T-helper 2 cell treated with Interferon-gamma antibody and Interleukin-4, amounts not matched to agents 5 μg/mL and 100 μg/mL, for 36 hours (primary cell): ENCODE measurements at regions not wholly inside any gene's neighbourhood (a gene's known extent, or its start where the extent isn't known, plus 50 kb on each side); places are given as distances from the start of the nearest gene placed in this dataset.
"Not testable (repeated sequence)": the region's sequence is repeated elsewhere in the genome, so short reads cannot be mapped to it uniquely, and the experiment has no call there.

ENCODE experiments used
- DNase-seq: peaks from one replicate; pipeline ENCODE4 v3.0.0; 2021; ENCODE audit warnings: low spot score
- H3K27ac Mint-ChIP-seq: one replicate; pipeline ENCODE4 v1.8.0; 2021; ENCODE audit warnings: mild to moderate bottlenecking, mixed read lengths
- H3K27me3 Mint-ChIP-seq: one replicate; pipeline ENCODE4 v1.8.0; 2021; ENCODE audit warnings: low read depth, mixed read lengths
- H3K36me3 Mint-ChIP-seq: one replicate; pipeline ENCODE4 v1.8.0; 2021; ENCODE audit warnings: low read depth, mixed read lengths
- H3K4me1 Mint-ChIP-seq: one replicate; pipeline ENCODE4 v1.8.0; 2021; ENCODE audit warnings: low read depth, mixed read lengths
- H3K4me3 Mint-ChIP-seq: one replicate; pipeline ENCODE4 v1.8.0; 2022; ENCODE audit warnings: mild to moderate bottlenecking, moderate library complexity, mixed read lengths
- H3K9me3 Mint-ChIP-seq: one replicate; pipeline ENCODE4 v1.8.0; 2021; ENCODE audit warnings: mixed read lengths

GRCh38 chr9:75448281-75448680 is 360.0 kb downstream of the OSTF1 start:
- Mint-ChIP-seq H3K27ac (no peak overlapping the region), H3K36me3 (no peaks in the 10 kb centered on the region), H3K27me3 (no peaks in the 10 kb centered on the region), H3K9me3 (peaks cover 4% of the 10 kb centered on the region), H3K4me1 (peaks cover 2% of the 10 kb centered on the region), H3K4me3 (no peak overlapping the region)
- DNase-seq = no peak

- Mint-ChIP-seq H3K36me3 (no peaks in the 10 kb centered on the region), H3K4me1 (peaks cover 2% of the 10 kb centered on the region), H3K9me3 (peaks cover 4% of the 10 kb centered on the region), H3K4me3 (no peak overlapping the region), H3K27ac (no peak overlapping the region), H3K27me3 (no peaks in the 10 kb centered on the region)
- DNase-seq = no peak
Measured at GRCh38 chr9:75448955-75449354, 360.6 kb downstream of the OSTF1 start.

- no peaks in the 10 kb centered on the region for H3K27me3 Mint-ChIP-seq
- H3K4me3 Mint-ChIP-seq = no peak overlapping the region
- H3K4me1 Mint-ChIP-seq = no peaks in the 10 kb centered on the region
- DNase-seq = no peak
- H3K36me3 Mint-ChIP-seq = no peaks in the 10 kb centered on the region
- no peaks in the 10 kb centered on the region for H3K9me3 Mint-ChIP-seq
- no peak overlapping the region for H3K27ac Mint-ChIP-seq
Measured at GRCh38 chr9:75451045-75451444, 362.7 kb downstream of the OSTF1 start.

GRCh38 chr9:75451505-75451904 is 363.2 kb downstream of the OSTF1 start:
- H3K9me3 Mint-ChIP-seq = no peaks in the 10 kb centered on the region
- no peaks in the 10 kb centered on the region for H3K36me3 Mint-ChIP-seq
- no peaks in the 10 kb centered on the region for H3K27me3 Mint-ChIP-seq
- no peak overlapping the region for H3K4me3 Mint-ChIP-seq
- H3K27ac Mint-ChIP-seq = no peak overlapping the region
- no peaks in the 10 kb centered on the region for H3K4me1 Mint-ChIP-seq
- no peak for DNase-seq

- no peak for DNase-seq
- Mint-ChIP-seq H3K36me3 (no peaks in the 10 kb centered on the region), H3K4me1 (no peaks in the 10 kb centered on the region), H3K27me3 (no peaks in the 10 kb centered on the region), H3K4me3 (no peak overlapping the region), H3K27ac (no peak overlapping the region), H3K9me3 (no peaks in the 10 kb centered on the region)
Measured at GRCh38 chr9:75452512-75452911, 364.2 kb downstream of the OSTF1 start.

- no peaks in the 10 kb centered on the region for H3K4me1 Mint-ChIP-seq
- no peak for DNase-seq
- no peak overlapping the region for H3K4me3 Mint-ChIP-seq
- no peaks in the 10 kb centered on the region for H3K9me3 Mint-ChIP-seq
- no peak overlapping the region for H3K27ac Mint-ChIP-seq
- no peaks in the 10 kb centered on the region for H3K36me3 Mint-ChIP-seq
- no peaks in the 10 kb centered on the region for H3K27me3 Mint-ChIP-seq
Measured at GRCh38 chr9:75454043-75454442, 365.7 kb downstream of the OSTF1 start.

GRCh38 chr9:75454891-75455290 is 366.6 kb downstream of the OSTF1 start:
- Mint-ChIP-seq H3K27ac (no peak overlapping the region), H3K4me3 (no peak overlapping the region), H3K27me3 (no peaks in the 10 kb centered on the region), H3K9me3 (no peaks in the 10 kb centered on the region), H3K36me3 (no peaks in the 10 kb centered on the region), H3K4me1 (no peaks in the 10 kb centered on the region)
- DNase-seq = no peak

- Mint-ChIP-seq H3K27me3 (no peaks in the 10 kb centered on the region), H3K9me3 (no peaks in the 10 kb centered on the region), H3K36me3 (no peaks in the 10 kb centered on the region), H3K4me3 (no peak overlapping the region), H3K27ac (no peak overlapping the region), H3K4me1 (no peaks in the 10 kb centered on the region)
- no peak for DNase-seq
Measured at GRCh38 chr9:75455444-75455921, 367.2 kb downstream of the OSTF1 start.

- H3K27ac Mint-ChIP-seq = no peak overlapping the region
- no peaks in the 10 kb centered on the region for H3K36me3 Mint-ChIP-seq
- no peak for DNase-seq
- no peaks in the 10 kb centered on the region for H3K9me3 Mint-ChIP-seq
- no peak overlapping the region for H3K4me3 Mint-ChIP-seq
- no peaks in the 10 kb centered on the region for H3K27me3 Mint-ChIP-seq
- H3K4me1 Mint-ChIP-seq = no peaks in the 10 kb centered on the region
Measured at GRCh38 chr9:75456698-75457097, 368.4 kb downstream of the OSTF1 start.

- no peak for DNase-seq
- H3K27me3 Mint-ChIP-seq = no peaks in the 10 kb centered on the region
- H3K9me3 Mint-ChIP-seq = no peaks in the 10 kb centered on the region
- no peak overlapping the region for H3K27ac Mint-ChIP-seq
- H3K36me3 Mint-ChIP-seq = no peaks in the 10 kb centered on the region
- H3K4me1 Mint-ChIP-seq = no peaks in the 10 kb centered on the region
- no peak overlapping the region for H3K4me3 Mint-ChIP-seq
Measured at GRCh38 chr9:75457474-75458011, 369.2 kb downstream of the OSTF1 start.

GRCh38 chr9:75459311-75459710 is 371.0 kb downstream of the OSTF1 start:
- not testable (repeated sequence) for H3K4me1 Mint-ChIP-seq, H3K4me3 Mint-ChIP-seq, H3K27ac Mint-ChIP-seq, DNase-seq, H3K27me3 Mint-ChIP-seq, H3K9me3 Mint-ChIP-seq, H3K36me3 Mint-ChIP-seq

GRCh38 chr9:75461183-75461582 is 372.9 kb downstream of the OSTF1 start:
- Mint-ChIP-seq H3K9me3 (no peaks in the 10 kb centered on the region), H3K27me3 (no peaks in the 10 kb centered on the region), H3K27ac (no peak overlapping the region), H3K4me1 (no peaks in the 10 kb centered on the region), H3K4me3 (no peak overlapping the region), H3K36me3 (no peaks in the 10 kb centered on the region)
- DNase-seq = no peak

- no peaks in the 10 kb centered on the region for H3K27me3 Mint-ChIP-seq
- no peaks in the 10 kb centered on the region for H3K9me3 Mint-ChIP-seq
Measured at GRCh38 chr9:75462866-75463265, 374.6 kb downstream of the OSTF1 start.

GRCh38 chr9:75463871-75464270 is 375.6 kb downstream of the OSTF1 start:
- Mint-ChIP-seq H3K36me3 (no peaks in the 10 kb centered on the region), H3K4me3 (no peak overlapping the region), H3K9me3 (no peaks in the 10 kb centered on the region), H3K27me3 (no peaks in the 10 kb centered on the region), H3K27ac (no peak overlapping the region), H3K4me1 (no peaks in the 10 kb centered on the region)
- no peak for DNase-seq

More at GRCh38 chr9:75462866-75463265, 374.6 kb downstream of the OSTF1 start:
- no peak overlapping the region for H3K4me3 Mint-ChIP-seq
- H3K4me1 Mint-ChIP-seq = no peaks in the 10 kb centered on the region
- H3K27ac Mint-ChIP-seq = no peak overlapping the region
- H3K36me3 Mint-ChIP-seq = no peaks in the 10 kb centered on the region
- no peak for DNase-seq

GRCh38 chr9:75464726-75465125 is 376.4 kb downstream of the OSTF1 start:
- DNase-seq = no peak
- Mint-ChIP-seq H3K27ac (no peak overlapping the region), H3K4me3 (no peak overlapping the region), H3K36me3 (no peaks in the 10 kb centered on the region), H3K27me3 (no peaks in the 10 kb centered on the region), H3K9me3 (no peaks in the 10 kb centered on the region), H3K4me1 (no peaks in the 10 kb centered on the region)
